ENCODE measurements at regions not wholly inside any gene's neighbourhood (a gene's known extent, or its start where the extent isn't known, plus 50 kb on each side); places are given as distances from the start of the nearest gene placed in this dataset.

GRCh38 chr6:74638412-74638811 lies 567.4 kb downstream of the COL12A1 start:
- Mint-ChIP-seq H3K27me3 (ENCODE audit: insufficient read depth, unreplicated experiment) (no peaks in the 10 kb centered on the region), H3K36me3 (ENCODE audit: insufficient read depth, unreplicated experiment) (no peaks in the 10 kb centered on the region), H3K4me1 (ENCODE audit: insufficient read depth, unreplicated experiment) (peaks cover 3% of the 10 kb centered on the region), H3K9me3 (ENCODE audit: unreplicated experiment) (no peaks in the 10 kb centered on the region), H3K4me3 (ENCODE audit: unreplicated experiment) (no peak overlapping the region), H3K27ac (ENCODE audit: low read depth, unreplicated experiment) (no peak overlapping the region)
- no peak for TF ChIP-seq CTCF (IDR thresholded peaks at IDR 0.05; ENCODE audit: unreplicated experiment)
- CTCF ChIA-PET: no interaction called here
- POLR2A ChIA-PET: no interaction called here
- no peak for DNase-seq (ENCODE audit: unreplicated experiment)
- BruUV-seq (replicated peaks): no TSS peak
- intact Hi-C loops (cut with micrococcal nuclease): no loop called here

- no peaks in the 10 kb centered on the region for H3K27me3 Mint-ChIP-seq (ENCODE audit: insufficient read depth, unreplicated experiment)
- no peaks in the 10 kb centered on the region for H3K9me3 Mint-ChIP-seq (ENCODE audit: unreplicated experiment)
- POLR2A ChIA-PET: interaction anchor here (1.2 to 1.3 kb wide), 2 partner anchors 10 kb away, joined by 3 to 4 read pairs; no protein-coding TSS in a partner anchor
- DNase-seq (ENCODE audit: unreplicated experiment): no peak
- intact Hi-C loops (cut with micrococcal nuclease): no loop called here
- no peak overlapping the region for H3K4me3 Mint-ChIP-seq (ENCODE audit: unreplicated experiment)
- no peaks in the 10 kb centered on the region for H3K36me3 Mint-ChIP-seq (ENCODE audit: insufficient read depth, unreplicated experiment)
- no peak overlapping the region for H3K27ac Mint-ChIP-seq (ENCODE audit: low read depth, unreplicated experiment)
- no peaks in the 10 kb centered on the region for H3K4me1 Mint-ChIP-seq (ENCODE audit: insufficient read depth, unreplicated experiment)
- BruUV-seq (replicated peaks): no TSS peak
- TF ChIP-seq CTCF (IDR thresholded peaks at IDR 0.05; ENCODE audit: unreplicated experiment): no peak
- CTCF ChIA-PET: no interaction called here
Measured at GRCh38 chr6:74632196-74632875, 573.5 kb downstream of the COL12A1 start.

- BruUV-seq (replicated peaks): no TSS peak
- DNase-seq (ENCODE audit: unreplicated experiment): no peak
- no peak overlapping the region for H3K27ac Mint-ChIP-seq (ENCODE audit: low read depth, unreplicated experiment)
- ChIA-PET CTCF (no interaction called here), POLR2A (interaction anchor here (0.8 kb wide), 1 partner anchor 17 kb away, joined by 3 read pairs; no protein-coding TSS in a partner anchor)
- H3K36me3 Mint-ChIP-seq (ENCODE audit: insufficient read depth, unreplicated experiment): no peaks in the 10 kb centered on the region
- no peaks in the 10 kb centered on the region for H3K4me1 Mint-ChIP-seq (ENCODE audit: insufficient read depth, unreplicated experiment)
- H3K9me3 Mint-ChIP-seq (ENCODE audit: unreplicated experiment): no peaks in the 10 kb centered on the region
- intact Hi-C loops (cut with micrococcal nuclease): no loop called here
- no peak for TF ChIP-seq CTCF (IDR thresholded peaks at IDR 0.05; ENCODE audit: unreplicated experiment)
- H3K4me3 Mint-ChIP-seq (ENCODE audit: unreplicated experiment): no peak overlapping the region
- no peaks in the 10 kb centered on the region for H3K27me3 Mint-ChIP-seq (ENCODE audit: insufficient read depth, unreplicated experiment)
Measured at GRCh38 chr6:74631564-74631963, 574.3 kb downstream of the COL12A1 start.

GRCh38 chr6:74626288-74626687 lies 579.6 kb downstream of the COL12A1 start:
- Mint-ChIP-seq H3K4me3 (ENCODE audit: unreplicated experiment) (no peak overlapping the region), H3K27ac (ENCODE audit: low read depth, unreplicated experiment) (no peak overlapping the region), H3K4me1 (ENCODE audit: insufficient read depth, unreplicated experiment) (no peaks in the 10 kb centered on the region), H3K9me3 (ENCODE audit: unreplicated experiment) (peaks cover 8% of the 10 kb centered on the region), H3K27me3 (ENCODE audit: insufficient read depth, unreplicated experiment) (no peaks in the 10 kb centered on the region), H3K36me3 (ENCODE audit: insufficient read depth, unreplicated experiment) (no peaks in the 10 kb centered on the region)
- no TSS peak for BruUV-seq (replicated peaks)
- intact Hi-C loops (cut with micrococcal nuclease): no loop called here
- no peak for DNase-seq (ENCODE audit: unreplicated experiment)
- no peak for TF ChIP-seq CTCF (IDR thresholded peaks at IDR 0.05; ENCODE audit: unreplicated experiment)
- ChIA-PET CTCF (no interaction called here), POLR2A (no interaction called here)
